ENCODE measurements at regions not wholly inside any gene's neighbourhood (a gene's known extent, or its start where the extent isn't known, plus 50 kb on each side); places are given as distances from the start of the nearest gene placed in this dataset.
"Not testable (repeated sequence)": the region's sequence is repeated elsewhere in the genome, so short reads cannot be mapped to it uniquely, and the experiment has no call there.

- no peak for DNase-seq
Measured at GRCh38 chr6:105681061-105681460, 278.2 kb upstream of the PREP start.

GRCh38 chr6:105680131-105680530, 277.2 kb upstream of the PREP start:
- no peak for DNase-seq

- DNase-seq, result no peak
Measured at GRCh38 chr6:105678516-105678915, 275.6 kb upstream of the PREP start.

GRCh38 chr6:105677671-105678475, 275.0 kb upstream of the PREP start:
- no peak for DNase-seq

- DNase-seq, result no peak
Measured at GRCh38 chr6:105676857-105677256, 274.0 kb upstream of the PREP start.

GRCh38 chr6:105675715-105676397, 273.0 kb upstream of the PREP start:
- DNase-seq, result no peak

- not testable (repeated sequence) for DNase-seq
Measured at GRCh38 chr6:105672856-105673538, 270.1 kb upstream of the PREP start.

- DNase-seq, result no peak
Measured at GRCh38 chr6:105669232-105669631, 266.4 kb upstream of the PREP start.

GRCh38 chr6:105667056-105667455, 264.2 kb upstream of the PREP start:
- peak; percentile 47 for DNase-seq

- no peak for DNase-seq
Measured at GRCh38 chr6:105664931-105665330, 262.0 kb upstream of the PREP start.

GRCh38 chr6:105651969-105652368, 249.1 kb upstream of the PREP start:
- no peak for DNase-seq

GRCh38 chr6:105650347-105650746, 247.5 kb upstream of the PREP start:
- DNase-seq, result no peak

GRCh38 chr6:105649192-105649591, 246.3 kb upstream of the PREP start:
- DNase-seq, result no peak

- DNase-seq, result no peak
Measured at GRCh38 chr6:105648276-105648675, 245.4 kb upstream of the PREP start.

GRCh38 chr6:105646391-105646867, 243.5 kb upstream of the PREP start:
- no peak for DNase-seq

GRCh38 chr6:105645958-105646357, 243.1 kb upstream of the PREP start:
- no peak for DNase-seq

- DNase-seq, result no peak
Measured at GRCh38 chr6:105645156-105645555, 242.3 kb upstream of the PREP start.

- no peak for DNase-seq
Measured at GRCh38 chr6:105644691-105645090, 241.8 kb upstream of the PREP start.

- no peak for DNase-seq
Measured at GRCh38 chr6:105644073-105644489, 241.2 kb upstream of the PREP start.

GRCh38 chr6:105642708-105643107, 239.8 kb upstream of the PREP start:
- DNase-seq, result no peak

GRCh38 chr6:105641504-105641903, 238.6 kb upstream of the PREP start:
- DNase-seq, result no peak

GRCh38 chr6:105639124-105639523, 236.2 kb upstream of the PREP start:
- DNase-seq, result no peak

GRCh38 chr6:105633814-105634213, 230.9 kb upstream of the PREP start:
- DNase-seq, result no peak
